Neutrophil (primary cell): ENCODE measurements at regions not wholly inside any gene's neighbourhood (a gene's known extent, or its start where the extent isn't known, plus 50 kb on each side); places are given as distances from the start of the nearest gene placed in this dataset.
"Not testable (repeated sequence)": the region's sequence is repeated elsewhere in the genome, so short reads cannot be mapped to it uniquely, and the experiment has no call there.

Experiments
- H3K27ac ChIP-seq: fragments of 200-600 bp; sonication (generic); 2 replicates; pipeline ENCODE4 v1.5.1; 2016; ENCODE audit warnings: mild to moderate bottlenecking, moderate library complexity
- H3K27me3 ChIP-seq: fragments of 200-600 bp; sonication (generic); 2 replicates; pipeline ENCODE4 v1.6.0; 2016; ENCODE audit warnings: mild to moderate bottlenecking
- H3K36me3 ChIP-seq: fragments of 200-600 bp; sonication (generic); 2 replicates; pipeline ENCODE4 v1.5.1; 2017
- H3K4me1 ChIP-seq, 2 experiments: fragments of 200-600 bp in 1 of 2; sonication (generic) in 1 of 2; 1 replicate in 1 of 2; 2 replicates in 1 of 2; pipeline versions ENCODE4 v1.5.1 to v1.6.1; 2013 to 2016; ENCODE audit warnings: low read depth in 1 of 2, low read length in 1 of 2, mild to moderate bottlenecking in 1 of 2, moderate library complexity in 1 of 2; ENCODE audit not compliant: control insufficient read depth in 1 of 2, insufficient read depth in 1 of 2
- H3K4me3 ChIP-seq, 2 experiments: fragments of 200-600 bp in 1 of 2; sonication (generic) in 1 of 2; 1 replicate in 1 of 2; 2 replicates in 1 of 2; pipeline ENCODE4 v1.5.1; 2013 to 2016; ENCODE audit warnings: low read depth in 1 of 2, low read length in 1 of 2, mild to moderate bottlenecking in 1 of 2, moderate library complexity in 1 of 2
- H3K9me3 ChIP-seq: fragments of 200-600 bp; sonication (generic); 2 replicates; pipeline ENCODE4 v1.5.1; 2016
- TF ChIP-seq, protein P1 (sequence below): fragments of 200-600 bp; sonication (generic); IDR thresholded peaks from 2 replicates; pipeline ENCODE4 v1.5.1; 2016; ENCODE audit warnings: antibody characterized with exemption

DNA sequence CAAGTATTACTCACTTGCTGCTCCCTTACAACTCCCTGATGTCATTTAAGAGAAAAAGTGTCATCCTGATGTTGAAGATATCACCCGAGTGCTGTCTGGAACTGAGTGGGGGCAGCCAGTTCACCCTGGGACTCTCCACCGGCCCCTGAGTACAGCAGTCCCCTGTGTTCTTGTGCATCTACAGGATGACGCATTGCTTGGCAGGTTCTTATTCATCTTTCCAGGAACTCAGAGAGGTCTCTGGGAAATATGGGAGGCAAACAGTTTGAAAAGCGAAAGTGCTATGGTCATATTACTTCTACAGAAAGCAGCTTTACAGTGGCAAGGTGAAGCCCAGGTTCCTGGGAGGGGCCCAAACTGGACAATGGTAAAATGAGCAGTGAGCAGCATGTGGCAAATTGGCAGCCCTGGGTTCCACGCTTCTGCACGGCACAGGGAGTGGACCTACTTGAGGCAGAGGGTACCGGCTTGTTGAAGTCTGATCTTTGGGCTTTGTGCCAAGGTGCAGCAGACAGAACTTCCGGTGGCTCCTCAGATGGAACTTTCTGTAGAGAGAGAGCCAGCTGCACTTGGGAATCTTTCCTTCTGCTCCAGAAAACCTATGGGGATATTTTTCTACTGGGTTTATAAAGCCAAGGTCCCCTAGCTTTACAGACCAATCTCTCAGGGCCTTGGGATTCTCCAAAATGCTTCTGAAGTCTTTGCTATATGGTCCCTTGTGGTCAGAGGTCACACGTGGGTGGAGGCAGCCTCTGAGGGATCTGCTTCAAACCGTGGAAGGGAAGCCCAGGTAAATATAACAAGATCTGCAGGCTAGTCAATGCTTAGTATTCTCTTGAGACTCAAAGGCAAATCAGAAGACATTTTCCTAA lies 128.3 kb downstream of the MAP3K7 start:
- TF ChIP-seq, protein P1, sequence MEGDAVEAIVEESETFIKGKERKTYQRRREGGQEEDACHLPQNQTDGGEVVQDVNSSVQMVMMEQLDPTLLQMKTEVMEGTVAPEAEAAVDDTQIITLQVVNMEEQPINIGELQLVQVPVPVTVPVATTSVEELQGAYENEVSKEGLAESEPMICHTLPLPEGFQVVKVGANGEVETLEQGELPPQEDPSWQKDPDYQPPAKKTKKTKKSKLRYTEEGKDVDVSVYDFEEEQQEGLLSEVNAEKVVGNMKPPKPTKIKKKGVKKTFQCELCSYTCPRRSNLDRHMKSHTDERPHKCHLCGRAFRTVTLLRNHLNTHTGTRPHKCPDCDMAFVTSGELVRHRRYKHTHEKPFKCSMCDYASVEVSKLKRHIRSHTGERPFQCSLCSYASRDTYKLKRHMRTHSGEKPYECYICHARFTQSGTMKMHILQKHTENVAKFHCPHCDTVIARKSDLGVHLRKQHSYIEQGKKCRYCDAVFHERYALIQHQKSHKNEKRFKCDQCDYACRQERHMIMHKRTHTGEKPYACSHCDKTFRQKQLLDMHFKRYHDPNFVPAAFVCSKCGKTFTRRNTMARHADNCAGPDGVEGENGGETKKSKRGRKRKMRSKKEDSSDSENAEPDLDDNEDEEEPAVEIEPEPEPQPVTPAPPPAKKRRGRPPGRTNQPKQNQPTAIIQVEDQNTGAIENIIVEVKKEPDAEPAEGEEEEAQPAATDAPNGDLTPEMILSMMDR = no peak
- H3K4me3 ChIP-seq = no peak overlapping the region
- no peak overlapping the region for H3K27ac ChIP-seq
- no peaks in the 10 kb centered on the region for H3K9me3 ChIP-seq
- H3K4me1 ChIP-seq = no peaks in the 10 kb centered on the region
- H3K27me3 ChIP-seq = no peaks in the 10 kb centered on the region
- no peaks in the 10 kb centered on the region for H3K36me3 ChIP-seq

DNA sequence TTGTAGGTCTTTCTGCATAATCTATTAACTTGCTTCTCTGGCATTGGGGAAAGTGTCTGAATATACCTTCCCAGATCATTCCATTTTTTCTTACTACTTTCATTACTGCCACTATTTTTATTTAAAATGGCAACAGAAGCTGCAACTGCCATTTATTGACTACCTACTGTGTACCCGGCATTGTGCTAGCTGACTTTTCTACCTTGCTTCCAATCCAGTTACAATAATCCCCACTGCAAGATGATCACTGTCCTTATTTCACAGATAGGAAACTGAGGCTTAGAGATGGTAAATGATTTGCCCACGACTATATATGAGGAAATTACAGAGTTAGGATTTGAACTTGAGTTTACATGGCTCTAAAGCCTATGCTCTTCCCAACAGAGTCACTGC lies 129.0 kb downstream of the MAP3K7 start:
- TF ChIP-seq, protein P1 = no peak
- H3K27ac ChIP-seq = no peak overlapping the region

DNA sequence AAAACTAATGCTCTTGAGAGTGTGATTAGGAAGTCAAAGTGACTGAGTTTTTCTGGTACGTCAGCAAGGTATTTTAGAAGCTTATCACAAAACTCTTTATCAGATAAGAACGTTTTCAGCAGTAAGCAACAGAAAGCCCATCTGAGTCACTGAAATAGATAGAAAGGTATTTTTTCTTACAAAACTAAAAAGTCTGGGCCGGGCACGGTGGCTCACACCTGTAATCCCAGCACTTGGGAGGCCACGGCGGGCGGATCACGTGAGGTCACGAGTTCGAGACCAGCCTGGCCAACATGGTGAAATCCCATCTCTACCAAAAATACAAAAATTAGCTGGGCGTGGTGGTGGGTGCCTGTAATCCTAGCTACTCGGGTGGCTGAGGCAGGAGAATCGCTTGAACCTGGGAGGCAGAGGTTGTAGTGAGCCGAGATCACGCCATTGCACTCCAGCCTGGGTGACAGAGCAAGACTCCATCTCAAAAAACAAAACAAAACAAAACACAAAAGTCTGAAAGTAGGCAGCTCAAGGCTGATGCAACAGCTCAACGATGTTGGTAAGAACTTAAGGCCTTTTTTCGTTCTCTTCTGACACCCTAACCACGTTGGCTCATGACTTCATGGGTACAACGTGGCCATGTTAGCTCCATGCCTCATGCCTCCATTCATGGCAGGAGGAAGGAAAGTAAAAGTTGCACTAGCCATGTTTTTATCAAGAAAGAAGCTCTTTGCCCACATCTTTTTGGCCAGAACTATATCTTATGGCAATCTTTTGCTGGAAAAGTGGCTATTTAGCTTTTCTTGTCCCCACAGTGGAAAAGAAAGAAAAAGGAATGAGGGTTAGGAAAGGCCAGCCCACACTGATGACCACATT lies 129.6 kb downstream of the MAP3K7 start:
- H3K9me3 ChIP-seq, H3K4me3 ChIP-seq, H3K4me1 ChIP-seq, H3K36me3 ChIP-seq, H3K27ac ChIP-seq, H3K27me3 ChIP-seq: not testable (repeated sequence)

More for the DNA sequence above, 129.0 kb downstream of the MAP3K7 start:
- Histone ChIP-seq H3K36me3 (no peaks in the 10 kb centered on the region), H3K9me3 (no peaks in the 10 kb centered on the region), H3K4me3 (no peak overlapping the region), H3K4me1 (no peaks in the 10 kb centered on the region), H3K27me3 (no peaks in the 10 kb centered on the region)

DNA sequence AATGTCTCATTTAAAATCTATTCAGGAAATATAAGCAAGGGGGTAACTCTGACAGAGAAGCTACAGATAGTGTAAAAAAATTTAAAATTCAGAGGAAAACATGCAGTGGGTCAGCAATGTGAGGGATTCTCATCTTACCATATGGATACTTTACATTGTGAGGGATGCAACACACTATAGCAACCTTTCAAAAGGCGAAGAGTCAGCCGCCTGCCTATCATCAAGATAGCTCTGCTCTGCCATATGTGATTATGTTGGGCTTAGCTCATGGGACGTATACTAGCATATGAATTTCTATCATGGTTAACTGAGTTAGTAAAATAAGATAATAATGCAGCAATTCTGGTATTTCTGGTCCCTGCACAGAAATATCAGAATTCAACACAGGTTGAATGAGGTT lies 130.9 kb downstream of the MAP3K7 start:
- H3K4me1 ChIP-seq = no peaks in the 10 kb centered on the region
- TF ChIP-seq, protein P1 = no peak
- H3K4me3 ChIP-seq = no peak overlapping the region
- no peak overlapping the region for H3K27ac ChIP-seq
- no peaks in the 10 kb centered on the region for H3K9me3 ChIP-seq
- no peaks in the 10 kb centered on the region for H3K27me3 ChIP-seq
- H3K36me3 ChIP-seq = no peaks in the 10 kb centered on the region

DNA sequence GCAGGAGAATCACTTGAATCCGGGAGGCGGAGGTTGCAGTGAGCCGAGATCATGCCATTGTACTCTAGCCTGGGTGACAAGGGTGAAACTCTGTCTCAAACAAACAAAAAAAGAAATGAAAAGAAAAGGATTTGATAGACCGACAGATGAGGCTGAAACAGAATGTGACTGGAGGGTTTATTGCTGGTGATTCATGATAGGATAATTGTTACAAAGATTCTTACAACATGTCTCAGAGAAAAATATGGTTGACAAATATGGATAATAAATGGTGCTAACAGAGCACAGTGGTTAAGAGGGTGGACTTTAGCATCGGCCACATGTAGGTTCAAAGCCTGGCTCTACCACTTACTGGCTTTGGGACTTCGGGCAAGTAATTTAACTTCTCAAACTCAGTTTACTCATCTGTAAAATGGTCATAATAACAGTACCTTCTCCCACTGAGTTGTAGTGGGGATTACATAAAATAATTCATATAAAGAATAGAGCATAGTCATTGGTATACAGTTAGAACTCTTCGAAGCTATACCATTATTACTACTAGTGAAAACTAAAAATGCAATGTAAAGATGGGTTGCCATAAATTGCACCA lies 131.9 kb downstream of the MAP3K7 start:
- Histone ChIP-seq H3K4me3 (no peak overlapping the region), H3K9me3 (no peaks in the 10 kb centered on the region), H3K36me3 (no peaks in the 10 kb centered on the region), H3K27me3 (no peaks in the 10 kb centered on the region), H3K27ac (no peak overlapping the region), H3K4me1 (no peaks in the 10 kb centered on the region)
- TF ChIP-seq, protein P1 = no peak
